CD4-positive, alpha-beta T cell (primary cell): ENCODE measurements at regions not wholly inside any gene's neighbourhood (a gene's known extent, or its start where the extent isn't known, plus 50 kb on each side); places are given as distances from the start of the nearest gene placed in this dataset.

Source experiments
- ATAC-seq: fragments of 200-7000 bp; cut with Tn5 transposase; one replicate; pipeline ENCODE4 v1.10.0; 2022; ENCODE audit warnings: mild to moderate bottlenecking; ENCODE audit not compliant: poor library complexity
- CTCF ChIA-PET: fragments of 350-600 bp; sonication (Branson Sonifier 250); formaldehyde crosslinking; loops from one replicate; lab custom pipeline; 2021; ENCODE audit warnings: antibody characterized with exemption, inconsistent platforms; lab: Charles Lee
- POLR2A ChIA-PET: fragments of 350-600 bp; sonication (Branson Sonifier 250); formaldehyde crosslinking; loops from one replicate; lab custom pipeline; 2021; ENCODE audit warnings: antibody characterized with exemption, inconsistent platforms; lab: Charles Lee
- DNase-seq, 14 experiments: peaks; one replicate each; pipeline ENCODE4 v3.0.0-alpha.2; 2013 to 2020; ENCODE audit warnings: mixed read lengths in 2 of 14
- H3K27ac ChIP-seq, 2 donors: one replicate each; pipeline versions ENCODE4 v1.5.1 to v1.7.0; 2013; ENCODE audit warnings: low read length in 2 of 2, low read depth in 1 of 2, mild to moderate bottlenecking in 1 of 2
- H3K27me3 ChIP-seq, 2 experiments: 1 replicate in 1 of 2; 2 replicates in 1 of 2; pipeline versions ENCODE4 v1.6.1 to v1.7.0; 2013; ENCODE audit warnings: low read length in 2 of 2, control low read depth in 1 of 2, mild to moderate bottlenecking in 1 of 2, moderate library complexity in 1 of 2; ENCODE audit not compliant: insufficient read depth in 2 of 2, control insufficient read depth in 1 of 2
- H3K36me3 ChIP-seq: one replicate; pipeline ENCODE4 v1.6.1; 2013; ENCODE audit warnings: low read length, control low read depth; ENCODE audit not compliant: insufficient read depth
- H3K4me1 ChIP-seq: one replicate; pipeline ENCODE4 v1.6.1; 2013; ENCODE audit warnings: low read length, control low read depth; ENCODE audit not compliant: insufficient read depth
- H3K4me3 ChIP-seq: one replicate; pipeline ENCODE4 v1.5.1; 2013; ENCODE audit warnings: mild to moderate bottlenecking, low read length, moderate library complexity
- H3K9me3 ChIP-seq, 2 experiments: 1 replicate in 1 of 2; 2 replicates in 1 of 2; pipeline versions ENCODE4 v1.6.1 to v1.7.0; 2013; ENCODE audit warnings: low read length in 2 of 2, mild to moderate bottlenecking in 2 of 2, control low read depth in 1 of 2, moderate library complexity in 1 of 2; ENCODE audit not compliant: control insufficient read depth in 1 of 2, insufficient read depth in 1 of 2
- H3K27ac Mint-ChIP-seq: one replicate; pipeline ENCODE4 v1.8.0; 2020; ENCODE audit warnings: mixed read lengths
- H3K27me3 Mint-ChIP-seq: one replicate; pipeline ENCODE4 v1.8.0; 2021; ENCODE audit warnings: mixed read lengths
- H3K36me3 Mint-ChIP-seq: one replicate; pipeline ENCODE4 v1.8.0; 2021; ENCODE audit warnings: low read depth, mixed read lengths
- H3K4me1 Mint-ChIP-seq: one replicate; pipeline ENCODE4 v1.8.0; 2021; ENCODE audit warnings: low read depth, mixed read lengths
- H3K4me3 Mint-ChIP-seq: one replicate; pipeline ENCODE4 v1.8.0; 2020; ENCODE audit warnings: mild to moderate bottlenecking, mixed read lengths
- H3K9me3 Mint-ChIP-seq: one replicate; pipeline ENCODE4 v1.8.0; 2020; ENCODE audit warnings: mixed read lengths
- CTCF ChIP-seq: fragments of 200-600 bp; IDR thresholded peaks from one replicate; pipeline ENCODE4 v1.8.0; 2022; ENCODE audit warnings: antibody characterized with exemption, mild to moderate bottlenecking
- intact Hi-C, 2 experiments: fragments of 100-400 bp; cut with DNase I in 1 of 2; cut with micrococcal nuclease in 1 of 2; formaldehyde crosslinking; loops; one replicate each; pipeline versions ENCODE4 v1.15.1 to v1.9.0; 2023 to 2025; cut with DNase I, micrococcal nuclease

GRCh38 chr4:102439236-102439614 lies 61.9 kb upstream of the NFKB1 start:
- CTCF ChIA-PET: no interaction called here

GRCh38 chr4:102439812-102440211 lies 61.3 kb upstream of the NFKB1 start:
- Mint-ChIP-seq H3K27me3 (no peaks in the 10 kb centered on the region), H3K36me3 (no peaks in the 10 kb centered on the region), H3K9me3 (no peaks in the 10 kb centered on the region), H3K4me3 (no peak overlapping the region), H3K27ac (no peak overlapping the region), H3K4me1 (no peaks in the 10 kb centered on the region)
- Histone ChIP-seq H3K4me3 (no peak overlapping the region), H3K27ac (no peak overlapping the region), H3K9me3 (no peaks in the 10 kb centered on the region), H3K36me3 (no peaks in the 10 kb centered on the region), H3K4me1 (no peaks in the 10 kb centered on the region), H3K27me3 (no peaks in the 10 kb centered on the region)
- CTCF ChIA-PET: no interaction called here
- no peak for DNase-seq
- no peak for ATAC-seq
- POLR2A ChIA-PET: no interaction called here
- TF ChIP-seq CTCF: no peak
- intact Hi-C loops: loop anchor here in 1 of 2 experiments (10.0 kb wide), 1 partner anchor 385 kb away; the partner anchor contains the start of gene UBE2D3

More at GRCh38 chr4:102439236-102439614, 61.9 kb upstream of the NFKB1 start:
- Histone ChIP-seq H3K9me3 (no peaks in the 10 kb centered on the region), H3K27me3 (no peaks in the 10 kb centered on the region), H3K27ac (no peak overlapping the region), H3K4me1 (no peaks in the 10 kb centered on the region), H3K36me3 (no peaks in the 10 kb centered on the region), H3K4me3 (no peak overlapping the region)
- H3K9me3 Mint-ChIP-seq: no peaks in the 10 kb centered on the region
- no peaks in the 10 kb centered on the region for H3K27me3 Mint-ChIP-seq
- POLR2A ChIA-PET: no interaction called here
- intact Hi-C loops: loop anchor here in 1 of 2 experiments (10.0 kb wide), 1 partner anchor 386 kb away; the partner anchor contains the start of gene UBE2D3
- TF ChIP-seq CTCF: no peak
- no peak overlapping the region for H3K4me3 Mint-ChIP-seq
- peak in 2 of 14 experiments; percentile 14 to 16 for DNase-seq
- no peaks in the 10 kb centered on the region for H3K36me3 Mint-ChIP-seq
- H3K27ac Mint-ChIP-seq: no peak overlapping the region
- no peaks in the 10 kb centered on the region for H3K4me1 Mint-ChIP-seq
- no peak for ATAC-seq

- ChIA-PET POLR2A (no interaction called here), CTCF (no interaction called here)
- no peak for DNase-seq
- no peak overlapping the region for H3K4me3 ChIP-seq
- H3K27ac ChIP-seq: no peak overlapping the region
- no peaks in the 10 kb centered on the region for H3K9me3 ChIP-seq
- H3K4me1 Mint-ChIP-seq: no peaks in the 10 kb centered on the region
- no peak for ATAC-seq
- H3K27ac Mint-ChIP-seq: no peak overlapping the region
- H3K27me3 Mint-ChIP-seq: no peaks in the 10 kb centered on the region
- H3K4me3 Mint-ChIP-seq: no peak overlapping the region
- H3K36me3 ChIP-seq: no peaks in the 10 kb centered on the region
- H3K9me3 Mint-ChIP-seq: no peaks in the 10 kb centered on the region
- H3K36me3 Mint-ChIP-seq: no peaks in the 10 kb centered on the region
- no peaks in the 10 kb centered on the region for H3K4me1 ChIP-seq
- TF ChIP-seq CTCF: no peak
- no peaks in the 10 kb centered on the region for H3K27me3 ChIP-seq
- intact Hi-C loops: no loop called here
Measured at GRCh38 chr4:102440498-102440897, 60.7 kb upstream of the NFKB1 start.
